ENCODE measurements at regions not wholly inside any gene's neighbourhood (a gene's known extent, or its start where the extent isn't known, plus 50 kb on each side); places are given as distances from the start of the nearest gene placed in this dataset.

DNA sequence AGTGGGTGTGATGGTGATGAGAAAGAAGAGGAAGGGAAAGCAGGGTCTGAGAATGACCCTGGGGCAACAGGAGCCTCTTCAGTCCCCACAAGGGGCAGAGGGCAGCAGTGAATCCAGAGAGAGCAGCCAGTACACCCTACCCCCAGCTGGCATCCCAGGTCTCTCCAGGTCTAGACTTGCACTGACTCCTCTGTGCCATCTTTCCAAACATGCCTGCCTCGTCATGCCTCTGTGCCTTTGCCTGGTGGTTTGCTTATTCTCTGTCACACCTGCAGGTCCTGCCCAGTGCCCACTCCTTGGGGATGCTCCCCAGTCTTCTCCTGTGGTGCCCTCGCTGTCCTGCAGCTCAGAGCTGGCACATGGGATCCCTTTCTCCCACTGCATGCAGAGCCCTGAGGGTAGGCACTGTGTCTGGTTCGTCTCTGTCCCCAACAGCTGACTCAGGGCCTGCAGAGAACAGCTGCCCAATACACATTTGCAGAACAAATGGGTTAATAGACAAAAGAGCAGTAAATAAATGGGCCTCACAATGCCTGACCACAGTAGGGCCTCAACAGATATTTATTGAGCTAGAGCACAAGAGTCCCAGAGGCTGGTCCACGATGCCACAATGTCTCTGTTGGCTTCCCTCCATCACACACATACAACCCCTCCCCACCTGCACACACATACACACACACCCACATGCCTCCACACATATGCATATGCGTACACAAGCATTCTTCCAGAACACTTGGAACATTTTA is 89.8 kb downstream of the HS1BP3 start:
- POLR2A ChIA-PET = interaction anchor here (0.6 kb wide), 1 partner anchor 461 kb away, joined by 8 read pairs; no protein-coding TSS in a partner anchor
- H3K36me3 Mint-ChIP-seq = no peaks in the 10 kb centered on the region
- H3K27me3 Mint-ChIP-seq = peaks cover 0 to 14% (median 4%) of the 10 kb centered on the region in 5 donors
- ATAC-seq = no peak
- no peak overlapping the region for H3K4me3 Mint-ChIP-seq
- H3K4me1 Mint-ChIP-seq = no peaks in the 10 kb centered on the region
- no peaks in the 10 kb centered on the region for H3K9me3 Mint-ChIP-seq
- no peak for DNase-seq
- H3K27ac Mint-ChIP-seq = peak overlapping the region in 2 of 10 donors; percentile 20 to 27

DNA sequence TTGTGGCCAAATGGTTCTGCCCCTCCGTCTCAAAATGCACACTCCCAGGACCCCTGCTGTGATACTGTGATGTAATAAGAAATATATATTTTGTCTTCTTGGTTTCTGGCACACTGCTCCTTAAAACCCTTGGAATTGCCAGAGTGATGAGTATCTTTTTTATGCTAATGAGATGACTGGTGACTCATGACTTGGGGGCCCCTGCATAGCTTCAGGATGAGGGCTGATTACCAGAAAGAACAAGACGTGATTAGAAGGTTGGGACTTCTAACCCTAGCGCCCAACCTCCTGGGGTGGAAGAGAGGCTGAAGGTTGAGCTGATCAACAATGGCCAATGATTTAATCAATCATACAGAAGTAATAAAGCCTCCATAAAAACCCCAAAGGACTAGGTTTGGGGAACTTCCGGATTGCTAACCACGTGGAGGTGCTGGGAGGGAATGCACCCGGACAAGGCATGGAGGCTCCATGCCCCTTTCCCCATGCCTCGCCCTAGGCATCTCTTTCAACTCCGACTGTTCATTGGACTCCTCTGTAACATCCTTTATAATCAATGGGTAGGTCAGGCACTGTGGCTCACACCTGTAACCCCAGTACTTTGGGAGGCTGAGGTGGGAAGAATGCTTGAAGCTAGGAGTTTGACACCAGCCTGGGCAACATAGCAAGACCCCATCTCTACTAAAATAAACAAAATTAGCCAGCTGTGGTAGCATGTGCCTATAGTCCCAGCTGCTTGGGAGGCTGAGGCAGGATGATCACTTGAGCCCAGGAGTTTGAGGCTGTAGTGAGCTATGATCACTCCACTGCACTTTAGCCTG is 89.1 kb downstream of the HS1BP3 start:
- Mint-ChIP-seq H3K9me3 (no peaks in the 10 kb centered on the region), H3K27me3 (peaks cover 0 to 14% (median 4%) of the 10 kb centered on the region in 5 donors), H3K4me3 (no peak overlapping the region), H3K4me1 (no peaks in the 10 kb centered on the region), H3K36me3 (no peaks in the 10 kb centered on the region), H3K27ac (peak overlapping the region in 1 of 10 donors; percentile 20)
- DNase-seq (peak in 1 of 10 donors; percentile 2), ATAC-seq (no peak)
- POLR2A ChIA-PET = no interaction called here

DNA sequence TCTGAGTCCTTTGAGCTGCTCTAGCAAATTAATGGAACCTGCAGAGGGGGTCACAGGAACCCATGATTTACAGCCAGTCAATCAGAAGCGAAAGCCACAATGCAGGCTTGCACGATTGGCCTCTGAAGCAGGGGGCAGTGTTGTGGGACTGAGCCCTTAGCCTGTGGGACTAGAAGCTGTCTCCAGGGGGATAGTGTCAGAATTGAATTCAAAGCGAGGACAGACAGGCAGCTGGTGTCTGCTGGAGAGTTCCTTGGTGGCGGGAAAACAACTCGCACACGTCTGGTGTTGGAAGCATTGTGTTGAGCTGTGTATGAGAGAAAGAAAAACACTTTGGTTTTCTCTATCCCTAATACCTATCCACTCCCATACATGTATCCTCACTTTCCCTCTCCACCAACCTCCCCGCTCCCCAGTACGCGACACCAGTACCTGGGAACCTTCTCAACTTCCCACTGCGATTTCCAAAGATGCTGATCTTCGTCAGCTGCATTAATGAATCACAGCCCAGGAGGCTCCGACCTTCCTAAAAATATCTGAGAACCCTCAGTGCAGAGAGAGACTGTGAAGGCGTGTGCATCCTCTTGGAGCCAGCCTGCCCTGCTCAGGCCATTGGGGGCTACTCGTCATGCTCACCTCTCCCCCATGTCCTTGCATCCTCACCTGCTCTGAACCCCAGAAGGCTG is 88.2 kb downstream of the HS1BP3 start:
- H3K36me3 Mint-ChIP-seq = no peaks in the 10 kb centered on the region
- H3K4me1 Mint-ChIP-seq = no peaks in the 10 kb centered on the region
- DNase-seq (peak in 1 of 10 donors; percentile 19), ATAC-seq (no peak)
- no peaks in the 10 kb centered on the region for H3K9me3 Mint-ChIP-seq
- POLR2A ChIA-PET = no interaction called here
- peaks cover 0 to 14% (median 4%) of the 10 kb centered on the region in 5 donors for H3K27me3 Mint-ChIP-seq
- H3K4me3 Mint-ChIP-seq = no peak overlapping the region
- H3K27ac Mint-ChIP-seq = no peak overlapping the region

DNA sequence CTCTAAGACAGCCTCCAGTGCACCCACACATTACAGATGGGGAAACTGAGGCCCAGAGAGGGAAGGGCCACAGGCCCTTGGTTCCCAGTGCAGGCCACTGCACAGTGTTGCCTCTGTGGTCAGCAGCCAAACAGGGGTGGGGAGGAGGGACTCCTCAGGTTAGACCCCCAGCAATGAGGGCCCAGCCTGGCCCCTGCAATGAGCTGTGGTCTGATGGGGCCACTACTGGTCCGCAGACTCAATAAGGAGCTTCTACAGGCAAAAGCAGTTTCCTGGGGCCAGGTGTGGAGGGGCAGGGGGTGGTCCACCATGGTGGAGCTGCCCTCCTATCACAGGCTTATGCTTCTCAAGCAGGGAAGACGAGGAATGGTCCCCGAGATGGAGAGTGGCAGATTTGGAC is 87.6 kb downstream of the HS1BP3 start:
- Mint-ChIP-seq H3K27ac (no peak overlapping the region), H3K9me3 (no peaks in the 10 kb centered on the region), H3K27me3 (peaks cover 0 to 14% (median 2%) of the 10 kb centered on the region in 5 donors), H3K36me3 (no peaks in the 10 kb centered on the region), H3K4me3 (no peak overlapping the region), H3K4me1 (no peaks in the 10 kb centered on the region)
- peak in 1 of 10 donors; percentile 32 for DNase-seq
- ATAC-seq = no peak
- POLR2A ChIA-PET = no interaction called here

DNA sequence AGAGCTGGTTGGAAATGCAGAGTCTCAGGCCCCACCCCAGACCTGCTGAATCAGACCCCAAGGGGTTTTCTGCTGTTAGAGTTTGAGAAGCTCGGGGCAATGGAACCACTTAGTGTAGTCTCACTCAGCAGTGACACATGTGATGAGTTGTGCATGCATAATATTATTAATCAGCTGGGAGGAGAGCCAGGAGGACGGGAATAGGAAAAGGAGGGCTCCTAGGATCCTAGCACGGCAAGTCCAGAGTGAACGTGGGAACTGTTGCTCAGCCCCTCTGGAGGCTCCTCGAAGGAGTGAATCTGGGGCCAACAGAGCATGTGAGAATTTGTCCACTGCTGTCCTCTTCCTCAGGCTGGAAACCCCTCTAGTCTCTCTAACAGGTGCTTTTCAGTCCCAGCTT is 87.1 kb downstream of the HS1BP3 start:
- H3K27ac Mint-ChIP-seq = no peak overlapping the region
- H3K4me1 Mint-ChIP-seq = no peaks in the 10 kb centered on the region
- POLR2A ChIA-PET = no interaction called here
- ATAC-seq = no peak
- no peak overlapping the region for H3K4me3 Mint-ChIP-seq
- peak in 1 of 10 donors; percentile 3 for DNase-seq
- H3K27me3 Mint-ChIP-seq = peaks cover 0 to 14% (median 1%) of the 10 kb centered on the region in 5 donors
- H3K36me3 Mint-ChIP-seq = no peaks in the 10 kb centered on the region
- H3K9me3 Mint-ChIP-seq = no peaks in the 10 kb centered on the region

DNA sequence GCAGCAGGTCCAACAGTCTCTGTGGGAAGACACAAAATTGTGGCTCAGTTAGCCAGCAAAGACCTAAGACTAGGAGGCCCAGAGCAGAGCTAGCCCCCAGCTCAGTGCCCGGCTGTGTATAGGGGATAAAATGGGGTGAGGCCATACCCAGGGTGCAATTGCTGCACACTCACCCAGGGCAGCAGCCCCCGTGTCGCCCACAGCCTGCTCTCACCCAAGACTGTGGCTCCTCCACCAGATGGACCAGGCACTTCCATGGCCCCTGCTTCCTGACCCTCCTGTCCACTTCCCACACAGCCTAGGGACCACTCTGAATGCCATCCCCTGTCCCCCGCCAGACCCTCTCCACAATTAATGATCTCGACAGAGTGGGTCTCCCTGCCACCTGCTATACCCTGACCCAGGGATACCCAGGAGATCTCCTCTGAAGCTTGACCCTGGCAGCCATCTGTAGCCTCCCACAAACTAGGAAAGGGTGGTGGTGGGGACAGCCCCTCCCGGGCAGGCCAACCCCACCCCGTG is 85.7 kb downstream of the HS1BP3 start:
- POLR2A ChIA-PET = no interaction called here
- no peaks in the 10 kb centered on the region for H3K36me3 Mint-ChIP-seq
- peak overlapping the region in 1 of 10 donors; percentile 50 for H3K27ac Mint-ChIP-seq
- H3K4me1 Mint-ChIP-seq = peaks cover 0 to 4% (median 0%) of the 10 kb centered on the region in 4 donors
- peak in 1 of 10 donors; percentile 4 for DNase-seq
- H3K27me3 Mint-ChIP-seq = peaks cover 0 to 8% (median 1%) of the 10 kb centered on the region in 5 donors
- no peak overlapping the region for H3K4me3 Mint-ChIP-seq
- no peak for ATAC-seq
- H3K9me3 Mint-ChIP-seq = no peaks in the 10 kb centered on the region

DNA sequence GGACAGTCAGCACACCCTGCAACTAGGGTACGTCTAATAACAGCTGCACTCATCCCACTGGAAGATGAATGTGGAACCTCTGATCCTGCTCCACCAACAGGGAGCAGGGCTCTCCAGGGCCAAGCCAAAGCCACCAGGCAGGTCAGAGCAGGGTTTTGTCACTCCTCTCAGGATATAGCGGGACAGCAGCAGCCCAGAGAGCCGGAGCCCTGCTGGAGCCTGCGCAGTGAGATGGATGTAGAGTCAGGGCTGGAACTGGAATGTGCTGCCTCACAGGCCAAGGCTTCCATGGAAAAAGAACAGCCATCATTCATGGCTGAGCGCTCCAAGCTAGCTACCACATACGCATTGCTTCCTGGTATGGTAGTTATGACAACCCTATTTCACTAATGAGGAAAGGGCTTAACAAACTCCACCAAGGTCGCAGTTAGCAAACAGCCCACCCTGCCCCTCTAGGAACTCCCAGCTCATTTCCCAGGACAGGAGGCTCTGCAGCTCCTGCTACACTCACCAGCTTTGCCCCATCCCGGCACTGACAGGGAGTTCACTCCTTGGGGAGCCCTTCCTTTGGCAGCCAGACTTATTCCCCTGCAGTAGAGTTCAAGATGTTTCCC is 85.2 kb downstream of the HS1BP3 start:
- POLR2A ChIA-PET = no interaction called here
- peaks cover 0 to 4% (median 0%) of the 10 kb centered on the region in 4 donors for H3K4me1 Mint-ChIP-seq
- H3K9me3 Mint-ChIP-seq = no peaks in the 10 kb centered on the region
- H3K27ac Mint-ChIP-seq = peak overlapping the region in 1 of 10 donors; percentile 51
- no peaks in the 10 kb centered on the region for H3K36me3 Mint-ChIP-seq
- no peak overlapping the region for H3K4me3 Mint-ChIP-seq
- ATAC-seq = no peak
- DNase-seq = peak in 1 of 10 donors; percentile 31
- peaks cover 0 to 8% (median 1%) of the 10 kb centered on the region in 5 donors for H3K27me3 Mint-ChIP-seq

DNA sequence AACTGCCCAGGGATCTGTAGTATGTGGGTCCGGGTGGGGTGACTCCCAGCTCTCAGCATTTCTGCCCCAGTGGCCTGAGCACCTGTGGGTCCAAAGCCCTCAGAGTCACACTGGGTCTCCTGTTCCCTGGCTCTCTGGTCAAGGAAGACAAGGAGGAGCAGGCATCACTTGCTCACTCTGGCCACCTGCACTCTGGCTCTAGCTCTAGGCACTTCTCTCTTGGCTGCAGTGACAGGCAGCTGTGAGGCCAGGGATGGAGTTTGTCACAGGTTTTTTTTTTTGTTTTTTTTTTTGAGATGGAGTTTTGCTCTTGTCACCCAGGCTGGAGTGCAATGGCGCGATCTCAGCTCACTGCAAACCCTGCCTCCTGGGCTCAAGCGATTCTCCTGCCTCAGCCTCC is 84.6 kb downstream of the HS1BP3 start:
- Mint-ChIP-seq H3K4me3 (no peak overlapping the region), H3K27ac (peak overlapping the region in 1 of 10 donors; percentile 51), H3K4me1 (peaks cover 0 to 4% (median 0%) of the 10 kb centered on the region in 4 donors), H3K36me3 (no peaks in the 10 kb centered on the region), H3K27me3 (peaks cover 0 to 8% (median 1%) of the 10 kb centered on the region in 5 donors), H3K9me3 (no peaks in the 10 kb centered on the region)
- DNase-seq = no peak
- POLR2A ChIA-PET = no interaction called here
- no peak for ATAC-seq

DNA sequence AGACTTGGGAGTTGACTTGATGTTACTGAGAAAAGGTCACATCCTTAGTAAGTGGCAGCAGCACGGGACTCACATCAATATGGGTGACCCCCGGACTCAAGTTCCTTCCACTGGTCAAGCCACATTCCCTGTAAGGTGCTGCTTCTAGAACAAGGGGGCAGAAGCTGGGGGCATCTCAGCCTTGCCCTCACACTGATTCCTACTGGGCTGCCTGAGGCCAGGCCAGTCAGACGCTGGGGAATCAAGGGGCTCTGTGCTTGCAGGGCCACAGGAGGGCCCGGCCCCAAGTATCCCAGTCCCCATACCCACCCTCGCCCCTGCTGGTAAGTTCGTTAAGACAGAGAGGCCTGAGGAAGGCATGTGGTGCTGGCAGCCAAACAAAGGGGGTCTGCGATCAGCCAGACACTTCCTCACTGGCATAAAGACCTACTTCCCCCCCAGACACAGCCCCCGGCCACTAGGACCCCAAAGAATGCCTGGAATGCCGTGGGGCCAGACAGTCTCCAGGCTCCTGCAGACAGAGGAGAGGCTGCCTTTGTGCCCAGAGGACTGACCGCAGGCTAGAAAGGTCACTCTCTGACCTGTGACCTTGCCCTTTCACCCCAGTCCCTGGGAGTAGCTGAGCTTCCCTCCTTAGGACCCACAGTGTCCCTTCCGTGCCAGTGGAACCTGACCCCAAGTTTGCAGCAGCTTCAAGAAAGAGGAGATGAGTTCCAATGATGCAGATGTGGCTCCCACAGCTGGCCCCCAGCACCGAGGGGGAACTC is 83.6 kb downstream of the HS1BP3 start:
- ATAC-seq (no peak), DNase-seq (peak in 1 of 10 donors; percentile 52)
- Mint-ChIP-seq H3K27ac (no peak overlapping the region), H3K4me1 (peaks cover 0 to 4% (median 0%) of the 10 kb centered on the region in 4 donors), H3K27me3 (peaks cover 0 to 3% (median 0%) of the 10 kb centered on the region in 5 donors), H3K36me3 (no peaks in the 10 kb centered on the region), H3K9me3 (no peaks in the 10 kb centered on the region), H3K4me3 (no peak overlapping the region)
- POLR2A ChIA-PET = no interaction called here
